Activated naive CD4-positive, alpha-beta T cell treated with Interleukin-2 at 50 U/mL for 16 hours (primary cell): ENCODE measurements at regions not wholly inside any gene's neighbourhood (a gene's known extent, or its start where the extent isn't known, plus 50 kb on each side); places are given as distances from the start of the nearest gene placed in this dataset.

Experiments
- DNase-seq: peaks from one replicate; pipeline ENCODE4 v3.0.0-alpha.2; 2020

- DNase-seq: no peak
Observed at GRCh38 chr15:95470997-95471689, 859.4 kb upstream of the NR2F2 start.

- DNase-seq: no peak
Observed at GRCh38 chr15:95471690-95472086, 858.8 kb upstream of the NR2F2 start.

GRCh38 chr15:95475067-95475466, 855.4 kb upstream of the NR2F2 start:
- no peak for DNase-seq

- no peak for DNase-seq
Observed at GRCh38 chr15:95479308-95479707, 851.2 kb upstream of the NR2F2 start.

- DNase-seq: no peak
Observed at GRCh38 chr15:95485367-95485766, 845.1 kb upstream of the NR2F2 start.

- no peak for DNase-seq
Observed at GRCh38 chr15:95486224-95486623, 844.3 kb upstream of the NR2F2 start.

- no peak for DNase-seq
Observed at GRCh38 chr15:95489103-95489502, 841.4 kb upstream of the NR2F2 start.

GRCh38 chr15:95492388-95493070, 838.0 kb upstream of the NR2F2 start:
- DNase-seq: no peak

GRCh38 chr15:95494971-95495541, 835.4 kb upstream of the NR2F2 start:
- DNase-seq: no peak

- no peak for DNase-seq
Observed at GRCh38 chr15:95497634-95498033, 832.9 kb upstream of the NR2F2 start.

GRCh38 chr15:95498961-95499360, 831.5 kb upstream of the NR2F2 start:
- DNase-seq: no peak

GRCh38 chr15:95499397-95499796, 831.1 kb upstream of the NR2F2 start:
- no peak for DNase-seq

GRCh38 chr15:95501865-95502264, 828.6 kb upstream of the NR2F2 start:
- DNase-seq: no peak

GRCh38 chr15:95503107-95503506, 827.4 kb upstream of the NR2F2 start:
- no peak for DNase-seq

- no peak for DNase-seq
Observed at GRCh38 chr15:95503640-95504225, 826.8 kb upstream of the NR2F2 start.

GRCh38 chr15:95511671-95512070, 818.8 kb upstream of the NR2F2 start:
- DNase-seq: no peak

- no peak for DNase-seq
Observed at GRCh38 chr15:95512906-95513305, 817.6 kb upstream of the NR2F2 start.

GRCh38 chr15:95519887-95520286, 810.6 kb upstream of the NR2F2 start:
- DNase-seq: no peak

- DNase-seq: no peak
Observed at GRCh38 chr15:95520511-95520910, 810.0 kb upstream of the NR2F2 start.

GRCh38 chr15:95520922-95521321, 809.6 kb upstream of the NR2F2 start:
- no peak for DNase-seq

GRCh38 chr15:95522533-95522932, 808.0 kb upstream of the NR2F2 start:
- DNase-seq: no peak

GRCh38 chr15:95528920-95529319, 801.6 kb upstream of the NR2F2 start:
- no peak for DNase-seq

GRCh38 chr15:95536638-95537037, 793.9 kb upstream of the NR2F2 start:
- no peak for DNase-seq

- no peak for DNase-seq
Observed at GRCh38 chr15:95538693-95539092, 791.8 kb upstream of the NR2F2 start.
